GM21360 (cell line): ENCODE measurements at regions not wholly inside any gene's neighbourhood (a gene's known extent, or its start where the extent isn't known, plus 50 kb on each side); places are given as distances from the start of the nearest gene placed in this dataset.

Experiments used
- ATAC-seq: cut with Tn5 transposase; IDR thresholded peaks from one replicate; pipeline ENCODE4 v1.9.1; 2021; ENCODE audit warnings: mild to moderate bottlenecking, moderate library complexity; ENCODE audit not compliant: unreplicated experiment

DNA sequence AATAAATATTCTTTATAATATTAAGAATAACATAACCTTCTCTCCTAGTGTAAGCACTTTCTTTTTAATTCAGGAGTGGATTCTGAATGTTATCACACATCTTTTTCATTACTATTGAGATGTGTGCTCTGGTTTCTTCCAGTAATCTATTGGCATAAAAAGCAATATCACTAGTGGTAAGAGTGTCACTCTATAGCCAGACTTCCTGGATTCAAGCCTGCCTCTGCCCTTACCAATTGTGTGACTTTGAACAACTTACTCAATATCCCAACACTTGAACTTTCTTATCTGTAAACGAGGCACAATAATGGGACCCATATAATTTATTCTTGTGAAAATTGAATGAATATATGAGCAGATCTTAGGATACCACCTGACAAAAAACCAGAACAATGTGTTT is 71.0 kb downstream of the SEM1 start:
- no peak for ATAC-seq

DNA sequence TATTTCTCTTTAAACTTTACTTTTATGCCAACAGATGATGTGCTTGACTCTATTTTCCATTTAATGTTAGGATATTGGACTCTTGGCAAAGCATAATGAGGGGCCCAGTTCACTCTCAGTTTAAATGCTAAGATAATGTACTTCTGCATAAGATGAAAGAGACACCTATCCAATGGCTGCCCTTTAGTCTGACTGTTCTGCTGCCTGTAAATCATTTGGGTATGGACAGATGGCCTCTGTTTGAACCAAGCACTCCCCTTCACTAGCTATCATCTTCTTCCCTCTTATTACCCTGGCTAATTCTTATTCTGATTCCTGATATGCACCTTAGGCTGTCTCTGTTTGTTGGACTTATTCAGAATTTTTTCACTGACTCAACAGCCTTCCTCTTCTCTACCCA is 72.1 kb downstream of the SEM1 start:
- ATAC-seq, result no peak

- ATAC-seq, result no peak
Observed at GRCh38 chr7:96636979-96637378, 72.7 kb downstream of the SEM1 start.

DNA sequence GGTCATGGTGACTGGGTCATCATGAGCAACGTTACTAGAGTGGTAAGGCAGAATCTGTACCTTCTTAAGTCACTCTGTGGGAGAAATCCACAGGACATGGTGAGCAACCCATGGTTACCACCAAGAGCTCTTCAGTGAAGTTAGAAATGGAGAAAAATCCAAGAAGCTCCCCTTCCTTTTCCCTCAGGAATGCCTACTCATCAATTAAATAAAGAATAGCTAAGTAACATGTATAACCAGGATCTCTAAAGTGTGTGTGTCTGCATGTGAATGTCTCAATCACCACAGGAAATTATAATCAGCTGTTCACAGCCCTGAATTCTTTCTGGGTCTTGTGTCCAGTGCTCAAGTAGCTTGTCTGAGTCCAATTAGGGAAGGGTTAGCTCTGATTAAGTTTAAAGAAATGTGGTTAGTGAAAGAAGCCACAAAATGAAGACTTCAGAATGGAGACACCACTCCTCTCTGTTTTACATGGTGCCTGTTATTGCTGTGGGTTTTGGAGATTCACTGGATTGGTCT is 73.2 kb downstream of the SEM1 start:
- no peak for ATAC-seq

DNA sequence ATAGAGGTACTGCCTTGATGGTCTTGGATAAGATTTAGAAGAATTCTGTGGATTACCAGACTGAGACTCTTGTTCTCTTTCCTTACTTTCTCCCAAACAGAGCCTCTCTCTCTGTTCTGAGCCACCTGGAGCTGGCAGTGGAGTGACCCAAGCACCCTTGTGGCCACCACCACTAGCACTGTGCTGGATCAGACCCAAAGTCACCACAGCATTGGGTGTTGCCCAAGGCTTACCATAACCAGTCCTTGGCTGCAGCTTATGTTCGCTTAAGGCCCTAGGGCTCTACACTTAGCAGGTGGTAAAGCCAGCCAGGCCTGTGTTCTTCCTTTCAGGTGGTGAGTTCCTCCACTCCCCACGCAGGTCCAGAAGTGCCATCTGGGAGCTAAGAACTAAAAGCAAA is 79.8 kb downstream of the SEM1 start:
- ATAC-seq, result no peak

- ATAC-seq, result no peak
Observed at GRCh38 chr7:96624954-96625353, 84.7 kb downstream of the SEM1 start.

- ATAC-seq, result no peak
Observed at GRCh38 chr7:96621932-96622331, 87.7 kb downstream of the SEM1 start.

GRCh38 chr7:96614154-96614867 is 95.3 kb downstream of the SEM1 start:
- peak; percentile 66 for ATAC-seq

DNA sequence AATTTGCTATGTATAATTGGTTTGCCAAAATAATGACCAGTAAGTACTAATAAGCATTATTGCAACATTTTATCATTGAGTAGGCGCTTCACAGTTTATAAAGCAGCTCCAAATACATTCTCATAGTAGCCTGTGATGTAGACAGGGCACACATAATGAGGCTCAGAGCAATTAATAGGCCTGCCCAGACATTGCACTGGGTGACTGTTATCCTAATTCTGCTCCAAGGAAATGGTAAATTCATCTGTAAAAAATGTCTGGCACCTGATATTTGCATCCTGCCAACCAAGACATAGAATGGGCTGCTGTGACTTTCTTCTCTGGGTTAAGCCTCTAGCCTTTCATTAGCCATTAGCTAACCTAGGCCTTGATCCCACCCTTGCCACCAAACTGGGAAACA is 97.6 kb downstream of the SEM1 start:
- no peak for ATAC-seq

- no peak for ATAC-seq
Observed at GRCh38 chr7:96605045-96605716, 104.5 kb downstream of the SEM1 start.

DNA sequence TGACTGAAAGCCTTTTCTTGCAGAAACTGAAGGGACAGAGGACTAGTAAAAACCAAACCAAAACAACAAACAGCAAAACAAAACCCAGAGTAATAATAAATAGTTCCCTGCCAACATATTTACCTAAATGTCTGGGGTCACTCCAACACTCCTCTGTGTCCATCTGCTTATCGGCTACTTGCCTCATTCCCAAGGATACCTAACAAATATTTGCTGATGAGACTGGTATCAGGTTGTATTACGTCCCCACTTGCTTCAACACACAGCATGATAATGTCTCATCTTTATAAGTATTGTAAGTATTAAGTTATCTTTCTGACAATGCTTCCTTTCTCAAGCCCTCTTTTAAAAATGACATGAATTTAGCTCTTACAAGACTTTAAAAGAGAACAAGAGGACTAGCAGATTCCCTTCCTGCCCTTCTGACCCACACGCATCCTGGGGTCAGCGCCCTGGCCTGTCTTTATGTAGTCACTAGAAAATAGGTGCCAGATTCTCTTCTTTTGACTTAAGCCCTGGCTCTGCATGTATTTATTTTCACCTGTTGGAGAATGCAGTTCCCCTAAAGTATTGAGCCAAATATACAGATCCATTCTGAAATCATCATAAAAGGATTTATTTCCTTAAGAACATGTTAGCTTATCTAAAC is 110.2 kb downstream of the SEM1 start:
- ATAC-seq, result no peak

DNA sequence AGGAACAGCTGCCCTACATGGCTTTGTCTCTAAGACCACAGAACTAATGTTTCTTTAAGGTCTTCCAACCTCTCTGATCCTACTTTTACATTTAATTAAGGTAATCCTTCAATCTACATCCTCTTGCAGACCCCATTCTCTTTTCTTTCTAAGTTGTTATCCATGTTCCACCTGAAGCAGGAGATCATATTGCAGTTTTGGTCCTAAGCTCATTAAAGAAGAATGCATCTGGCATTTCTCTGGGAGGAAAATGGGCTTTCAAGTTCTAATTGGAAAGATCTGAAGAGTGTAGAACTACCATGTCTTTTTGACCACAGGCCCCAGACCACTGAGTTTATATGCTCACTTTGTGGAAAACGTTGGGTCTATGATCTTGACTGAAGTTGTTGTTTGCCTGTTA is 111.2 kb downstream of the SEM1 start:
- ATAC-seq, result no peak

DNA sequence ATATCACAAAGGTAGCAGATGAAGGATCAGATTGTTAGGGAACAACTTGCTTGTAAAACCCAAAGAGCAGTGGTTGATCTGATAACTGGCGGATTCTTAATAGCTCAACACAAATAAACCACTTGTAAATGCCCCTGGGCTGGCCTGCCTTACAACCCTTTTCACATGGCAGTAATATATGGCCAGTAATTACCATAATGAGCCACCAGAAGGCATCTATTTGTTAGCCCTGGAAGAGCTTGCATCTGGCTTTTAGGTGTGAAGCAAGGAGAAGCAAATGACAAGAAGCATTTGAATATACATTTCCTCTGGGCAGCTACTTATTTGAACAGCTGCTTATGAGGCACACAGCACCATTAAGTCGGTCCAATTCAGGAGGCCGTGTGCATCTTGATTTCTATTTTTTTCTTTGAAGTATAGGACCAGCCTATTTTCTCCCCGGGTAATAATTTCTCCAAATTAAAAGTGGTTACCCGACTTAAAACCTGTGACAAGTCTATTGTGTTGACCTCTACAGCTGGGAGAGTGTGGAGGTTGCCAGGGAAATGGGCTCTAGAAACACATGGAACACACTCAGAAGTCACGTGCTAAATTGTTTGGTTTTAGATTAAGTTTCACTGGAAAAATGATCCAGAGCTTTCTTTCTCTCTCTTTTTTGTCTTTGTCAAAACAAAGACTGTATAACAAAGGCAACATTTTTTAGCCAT is 113.4 kb downstream of the SEM1 start:
- ATAC-seq, result no peak

DNA sequence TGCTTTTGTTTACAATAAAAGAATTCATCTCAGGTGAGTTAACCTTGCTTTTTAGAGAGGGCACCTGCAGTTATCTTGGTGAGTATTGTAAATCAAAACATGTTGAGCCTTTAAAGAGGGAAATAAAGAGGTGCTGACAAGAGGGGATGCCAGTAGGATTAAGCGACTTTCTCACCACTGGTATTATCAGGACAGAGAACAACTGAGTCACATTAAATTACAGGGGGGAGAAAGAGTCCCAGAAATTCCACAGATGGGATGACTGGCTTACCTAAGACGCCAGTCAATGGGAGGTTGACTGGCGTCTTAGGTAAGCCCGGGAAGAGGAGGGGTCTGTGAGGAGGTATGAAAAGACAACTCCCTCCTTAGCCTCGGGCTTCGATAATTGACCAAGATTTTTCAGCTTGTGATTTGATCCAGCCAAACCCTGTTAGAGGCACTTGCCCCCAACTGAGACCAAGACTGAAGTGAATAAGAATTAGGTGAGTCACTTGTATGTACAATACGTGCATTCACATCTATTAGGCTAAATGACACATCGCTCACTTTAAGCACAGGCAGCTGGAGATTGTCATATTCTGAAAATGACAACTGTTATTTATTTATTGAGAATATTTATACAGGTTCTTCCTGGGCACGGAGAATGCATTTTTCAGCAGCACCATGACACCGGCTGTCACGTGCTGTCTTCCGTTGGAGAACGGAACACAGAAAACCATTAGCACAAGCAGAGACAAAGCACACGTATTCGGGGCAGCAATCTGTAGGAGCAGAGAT is 117.6 kb downstream of the SEM1 start:
- no peak for ATAC-seq

DNA sequence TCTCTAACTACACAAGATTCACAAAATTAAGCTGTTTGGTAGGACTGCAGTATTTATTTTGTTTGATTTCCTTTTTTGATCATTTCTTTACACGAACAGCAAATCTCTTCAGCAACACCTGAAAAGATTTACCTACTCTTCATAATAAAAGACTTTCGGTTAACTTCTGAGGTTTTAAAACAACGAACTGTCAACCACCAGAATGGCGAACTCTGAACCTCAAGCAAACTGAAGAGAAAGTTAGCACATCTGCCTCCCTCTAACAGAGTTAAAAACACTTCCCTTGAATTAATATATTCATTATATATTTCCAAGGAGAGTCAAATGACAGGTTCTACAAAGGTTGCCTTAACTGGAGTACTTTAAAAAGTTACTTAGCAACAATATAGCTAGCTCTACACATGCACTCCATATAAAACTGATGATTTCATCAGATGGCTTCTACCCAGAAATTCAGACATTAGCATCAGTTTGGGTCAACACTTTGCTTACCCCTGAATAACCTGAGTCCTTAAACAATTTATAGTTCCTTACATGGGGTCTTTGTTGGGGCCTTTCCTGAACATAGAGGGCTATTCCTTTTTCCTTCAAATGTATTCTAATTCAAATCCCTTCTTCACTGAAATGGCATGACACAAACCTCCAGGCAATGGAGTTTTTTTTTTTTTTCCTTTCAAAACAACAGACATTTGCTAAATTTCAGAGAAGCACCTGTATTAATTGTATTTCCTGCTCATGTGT is 118.3 kb downstream of the SEM1 start:
- ATAC-seq, result no peak

DNA sequence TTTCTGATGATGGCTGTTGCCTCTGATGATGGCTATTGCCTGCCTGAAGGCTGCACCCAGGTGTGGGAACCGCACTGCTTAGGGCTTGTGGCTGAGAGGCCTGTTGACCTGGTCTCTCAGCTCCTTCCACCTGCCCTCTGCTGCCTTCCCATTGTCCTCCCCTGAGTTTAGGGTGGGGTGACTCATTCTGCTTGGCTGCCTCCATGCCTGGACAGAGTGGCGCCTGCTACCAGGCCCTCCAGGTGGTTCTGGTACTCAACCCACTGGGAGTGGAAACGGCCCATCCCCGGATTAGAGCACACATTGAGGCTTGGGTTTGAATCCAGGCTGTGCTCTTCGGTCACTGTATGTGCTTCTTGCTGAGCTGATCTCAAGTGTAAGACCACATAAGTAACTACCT is 120.6 kb downstream of the SEM1 start:
- ATAC-seq, result no peak

DNA sequence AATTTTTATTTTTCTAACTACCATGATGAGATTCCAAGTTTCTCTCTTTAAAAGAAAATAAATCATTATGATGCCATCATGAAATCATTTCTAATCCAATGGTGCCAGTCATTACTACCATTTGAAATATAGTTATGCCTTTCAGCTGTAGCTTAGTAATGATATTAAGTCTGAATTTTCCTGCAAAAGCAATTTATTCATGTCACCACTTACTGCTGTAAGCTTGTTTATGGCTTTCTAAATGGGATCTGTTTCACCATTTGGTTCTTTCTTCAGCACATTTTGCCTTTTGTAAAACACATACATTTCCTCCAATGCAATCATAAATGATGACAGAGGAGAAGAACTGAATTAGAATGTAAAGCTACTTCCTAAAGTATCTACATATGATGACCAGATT is 130.5 kb downstream of the SEM1 start:
- ATAC-seq, result no peak

DNA sequence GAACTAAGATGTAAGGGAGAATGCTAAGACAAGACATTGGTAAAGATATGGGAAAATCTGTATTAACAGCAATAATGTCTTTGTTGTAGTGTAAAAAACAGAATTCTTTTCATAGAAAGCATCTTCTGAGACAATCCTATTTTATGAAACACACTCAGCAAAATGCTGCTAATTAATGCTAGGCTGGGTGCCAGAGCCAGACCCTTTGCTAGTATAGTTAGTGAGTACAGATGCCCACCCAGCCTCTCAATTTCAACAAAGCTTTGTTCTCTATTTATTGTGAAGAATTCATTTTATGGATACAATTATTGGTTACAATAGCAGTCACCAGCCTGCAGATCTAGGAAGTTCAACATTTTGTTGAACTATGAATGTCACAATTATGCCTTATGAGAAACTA is 131.0 kb downstream of the SEM1 start:
- no peak for ATAC-seq

- no peak for ATAC-seq
Observed at GRCh38 chr7:96563409-96563808, 146.2 kb downstream of the SEM1 start.

GRCh38 chr7:96562966-96563365 is 146.7 kb downstream of the SEM1 start:
- ATAC-seq, result no peak
